ENCODE measurements at regions not wholly inside any gene's neighbourhood (a gene's known extent, or its start where the extent isn't known, plus 50 kb on each side); places are given as distances from the start of the nearest gene placed in this dataset.
"Not testable (repeated sequence)": the region's sequence is repeated elsewhere in the genome, so short reads cannot be mapped to it uniquely, and the experiment has no call there.

DNA sequence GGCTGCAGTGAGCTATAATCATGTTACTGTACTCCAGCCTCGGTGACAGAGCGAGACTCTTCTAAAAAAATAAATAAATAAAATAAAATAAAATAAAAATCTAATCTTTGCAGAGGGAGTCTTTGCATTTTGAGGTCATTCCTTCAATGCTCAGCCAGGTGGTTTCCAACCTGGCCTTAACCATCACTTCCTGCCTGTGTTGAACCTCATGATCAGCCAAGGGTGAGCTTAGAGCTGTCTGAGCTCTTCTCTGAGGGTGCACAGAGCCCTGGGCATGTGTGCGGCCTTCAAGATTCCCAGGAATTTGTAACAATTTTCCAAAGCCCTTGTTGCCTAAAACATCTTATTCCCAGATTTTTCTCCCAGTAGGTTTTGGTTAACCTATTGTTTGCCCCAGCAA, 94.3 kb downstream of the KCNJ12 start:
- POLR2A ChIA-PET; H3K36me3 Mint-ChIP-seq (ENCODE audit: low read depth); DNase-seq; ATAC-seq; H3K27ac Mint-ChIP-seq; H3K4me1 Mint-ChIP-seq (ENCODE audit: low read depth); H3K27me3 Mint-ChIP-seq; H3K4me3 Mint-ChIP-seq; H3K9me3 Mint-ChIP-seq; intact Hi-C loops (cut with micrococcal nuclease): not testable (repeated sequence)
- CTCF ChIA-PET: interaction anchor here (0.7 to 3.7 kb wide), 2 partner anchors 9 to 13 kb away, joined by 4 to 13 read pairs; no protein-coding TSS in a partner anchor

GRCh38 chr17:21470861-21471260, 94.7 kb downstream of the KCNJ12 start:
- intact Hi-C loops (cut with micrococcal nuclease): no loop called here
- H3K9me3 Mint-ChIP-seq: no peaks in the 10 kb centered on the region
- no peak for ATAC-seq
- H3K4me1 Mint-ChIP-seq (ENCODE audit: low read depth): no peaks in the 10 kb centered on the region
- H3K36me3 Mint-ChIP-seq (ENCODE audit: low read depth): no peaks in the 10 kb centered on the region
- ChIA-PET CTCF (interaction anchor here (0.7 to 3.7 kb wide), 2 partner anchors 9 to 14 kb away, joined by 4 to 13 read pairs; no protein-coding TSS in a partner anchor), POLR2A (no interaction called here)
- no peak for DNase-seq
- H3K4me3 Mint-ChIP-seq: no peak overlapping the region
- TF ChIP-seq, protein P1, sequence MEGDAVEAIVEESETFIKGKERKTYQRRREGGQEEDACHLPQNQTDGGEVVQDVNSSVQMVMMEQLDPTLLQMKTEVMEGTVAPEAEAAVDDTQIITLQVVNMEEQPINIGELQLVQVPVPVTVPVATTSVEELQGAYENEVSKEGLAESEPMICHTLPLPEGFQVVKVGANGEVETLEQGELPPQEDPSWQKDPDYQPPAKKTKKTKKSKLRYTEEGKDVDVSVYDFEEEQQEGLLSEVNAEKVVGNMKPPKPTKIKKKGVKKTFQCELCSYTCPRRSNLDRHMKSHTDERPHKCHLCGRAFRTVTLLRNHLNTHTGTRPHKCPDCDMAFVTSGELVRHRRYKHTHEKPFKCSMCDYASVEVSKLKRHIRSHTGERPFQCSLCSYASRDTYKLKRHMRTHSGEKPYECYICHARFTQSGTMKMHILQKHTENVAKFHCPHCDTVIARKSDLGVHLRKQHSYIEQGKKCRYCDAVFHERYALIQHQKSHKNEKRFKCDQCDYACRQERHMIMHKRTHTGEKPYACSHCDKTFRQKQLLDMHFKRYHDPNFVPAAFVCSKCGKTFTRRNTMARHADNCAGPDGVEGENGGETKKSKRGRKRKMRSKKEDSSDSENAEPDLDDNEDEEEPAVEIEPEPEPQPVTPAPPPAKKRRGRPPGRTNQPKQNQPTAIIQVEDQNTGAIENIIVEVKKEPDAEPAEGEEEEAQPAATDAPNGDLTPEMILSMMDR (IDR thresholded peaks at IDR 0.05): no peak
- peaks cover 2% of the 10 kb centered on the region for H3K27me3 Mint-ChIP-seq
- no peak overlapping the region for H3K27ac Mint-ChIP-seq

GRCh38 chr17:21474815-21475214, 98.7 kb downstream of the KCNJ12 start:
- intact Hi-C loops (cut with micrococcal nuclease): no loop called here

GRCh38 chr17:21475571-21475970, 99.4 kb downstream of the KCNJ12 start:
- ChIA-PET POLR2A (no interaction called here), CTCF (no interaction called here)
- Mint-ChIP-seq H3K36me3 (ENCODE audit: low read depth) (peaks cover 4% of the 10 kb centered on the region), H3K9me3 (peaks cover 10% of the 10 kb centered on the region), H3K27me3 (peaks cover 18% of the 10 kb centered on the region), H3K27ac (no peak overlapping the region), H3K4me3 (no peak overlapping the region), H3K4me1 (ENCODE audit: low read depth) (no peaks in the 10 kb centered on the region)
- TF ChIP-seq, protein P1 (IDR thresholded peaks at IDR 0.05): no peak
- ATAC-seq (no peak), DNase-seq (no peak)
- intact Hi-C loops (cut with micrococcal nuclease): no loop called here

More at GRCh38 chr17:21474815-21475214, 98.7 kb downstream of the KCNJ12 start:
- ATAC-seq: no peak
- Mint-ChIP-seq H3K4me1 (ENCODE audit: low read depth) (no peaks in the 10 kb centered on the region), H3K36me3 (ENCODE audit: low read depth) (peaks cover 4% of the 10 kb centered on the region), H3K4me3 (no peak overlapping the region), H3K27ac (no peak overlapping the region), H3K27me3 (peaks cover 12% of the 10 kb centered on the region), H3K9me3 (peaks cover 10% of the 10 kb centered on the region)
- DNase-seq: no peak
- ChIA-PET CTCF (no interaction called here), POLR2A (no interaction called here)
- TF ChIP-seq, protein P1 (IDR thresholded peaks at IDR 0.05): no peak

- Mint-ChIP-seq H3K27me3 (peaks cover 21% of the 10 kb centered on the region), H3K4me3 (no peak overlapping the region), H3K27ac (no peak overlapping the region), H3K4me1 (ENCODE audit: low read depth) (no peaks in the 10 kb centered on the region), H3K36me3 (ENCODE audit: low read depth) (peaks cover 4% of the 10 kb centered on the region), H3K9me3 (peaks cover 10% of the 10 kb centered on the region)
- CTCF ChIA-PET: no interaction called here
- no peak for ATAC-seq
- intact Hi-C loops (cut with micrococcal nuclease): no loop called here
- TF ChIP-seq, protein P1 (IDR thresholded peaks at IDR 0.05): no peak
- no peak for DNase-seq
- POLR2A ChIA-PET: no interaction called here
These were observed 100.7 kb downstream of the KCNJ12 start for GRCh38 chr17:21476867-21477266.
